T-helper 1 cell treated with Interleukin-12 subunit alpha and Interleukin-12 subunit beta and Interleukin-4 antibody, amounts not matched to agents 30 μg/mL and 1 μg/mL, for 36 hours (primary cell): ENCODE measurements at regions not wholly inside any gene's neighbourhood (a gene's known extent, or its start where the extent isn't known, plus 50 kb on each side); places are given as distances from the start of the nearest gene placed in this dataset.

Source experiments
- H3K27ac Mint-ChIP-seq: one replicate; pipeline ENCODE4 v1.8.0; 2021; ENCODE audit warnings: mild to moderate bottlenecking, mixed read lengths
- H3K27me3 Mint-ChIP-seq: one replicate; pipeline ENCODE4 v1.8.0; 2021; ENCODE audit warnings: low read depth, mixed read lengths
- H3K36me3 Mint-ChIP-seq: one replicate; pipeline ENCODE4 v1.8.0; 2021; ENCODE audit warnings: low read depth, mixed read lengths
- H3K4me1 Mint-ChIP-seq: one replicate; pipeline ENCODE4 v1.8.0; 2021; ENCODE audit warnings: low read depth, mixed read lengths
- H3K4me3 Mint-ChIP-seq: one replicate; pipeline ENCODE4 v1.8.0; 2021; ENCODE audit warnings: mild to moderate bottlenecking, moderate library complexity, mixed read lengths
- H3K9me3 Mint-ChIP-seq: one replicate; pipeline ENCODE4 v1.8.0; 2021; ENCODE audit warnings: mixed read lengths

GRCh38 chr6:66751630-66752029, 1044.6 kb upstream of the EYS start:
- Mint-ChIP-seq H3K4me1 (no peaks in the 10 kb centered on the region), H3K27ac (no peak overlapping the region), H3K4me3 (no peak overlapping the region), H3K9me3 (peaks cover 11% of the 10 kb centered on the region), H3K36me3 (no peaks in the 10 kb centered on the region), H3K27me3 (no peaks in the 10 kb centered on the region)

GRCh38 chr6:66740346-66740745, 1033.3 kb upstream of the EYS start:
- Mint-ChIP-seq H3K4me3 (no peak overlapping the region), H3K36me3 (no peaks in the 10 kb centered on the region), H3K9me3 (peaks cover 4% of the 10 kb centered on the region), H3K27me3 (no peaks in the 10 kb centered on the region), H3K4me1 (no peaks in the 10 kb centered on the region), H3K27ac (no peak overlapping the region)

- Mint-ChIP-seq H3K4me3 (no peak overlapping the region), H3K36me3 (no peaks in the 10 kb centered on the region), H3K9me3 (peaks cover 12% of the 10 kb centered on the region), H3K27ac (no peak overlapping the region), H3K4me1 (no peaks in the 10 kb centered on the region), H3K27me3 (no peaks in the 10 kb centered on the region)
These were observed 1028.3 kb upstream of the EYS start for GRCh38 chr6:66735106-66735890.

GRCh38 chr6:66731310-66731709, 1024.3 kb upstream of the EYS start:
- no peak overlapping the region for H3K4me3 Mint-ChIP-seq
- H3K9me3 Mint-ChIP-seq, result peaks cover 19% of the 10 kb centered on the region
- no peak overlapping the region for H3K27ac Mint-ChIP-seq
- no peaks in the 10 kb centered on the region for H3K36me3 Mint-ChIP-seq
- no peaks in the 10 kb centered on the region for H3K27me3 Mint-ChIP-seq
- H3K4me1 Mint-ChIP-seq, result no peaks in the 10 kb centered on the region

- Mint-ChIP-seq H3K36me3 (no peaks in the 10 kb centered on the region), H3K4me1 (no peaks in the 10 kb centered on the region), H3K27ac (no peak overlapping the region), H3K4me3 (no peak overlapping the region), H3K27me3 (no peaks in the 10 kb centered on the region), H3K9me3 (peaks cover 10% of the 10 kb centered on the region)
These were observed 1018.6 kb upstream of the EYS start for GRCh38 chr6:66725670-66726069.

- peaks cover 7% of the 10 kb centered on the region for H3K9me3 Mint-ChIP-seq
- no peaks in the 10 kb centered on the region for H3K27me3 Mint-ChIP-seq
- no peaks in the 10 kb centered on the region for H3K36me3 Mint-ChIP-seq
- H3K4me1 Mint-ChIP-seq, result no peaks in the 10 kb centered on the region
- H3K4me3 Mint-ChIP-seq, result no peak overlapping the region
- H3K27ac Mint-ChIP-seq, result no peak overlapping the region
These were observed 1010.8 kb upstream of the EYS start for GRCh38 chr6:66717801-66718200.

- Mint-ChIP-seq H3K9me3 (peaks cover 15% of the 10 kb centered on the region), H3K4me3 (no peak overlapping the region), H3K36me3 (no peaks in the 10 kb centered on the region), H3K27me3 (no peaks in the 10 kb centered on the region), H3K4me1 (no peaks in the 10 kb centered on the region), H3K27ac (no peak overlapping the region)
These were observed 992.4 kb upstream of the EYS start for GRCh38 chr6:66699385-66699784.

GRCh38 chr6:66689608-66690007, 982.6 kb upstream of the EYS start:
- H3K9me3 Mint-ChIP-seq, result peaks cover 11% of the 10 kb centered on the region
- H3K4me1 Mint-ChIP-seq, result no peaks in the 10 kb centered on the region

GRCh38 chr6:66687611-66688140, 980.6 kb upstream of the EYS start:
- no peak overlapping the region for H3K27ac Mint-ChIP-seq
- H3K4me1 Mint-ChIP-seq, result no peaks in the 10 kb centered on the region
- H3K4me3 Mint-ChIP-seq, result no peak overlapping the region
- H3K36me3 Mint-ChIP-seq, result no peaks in the 10 kb centered on the region
- H3K9me3 Mint-ChIP-seq, result peaks cover 11% of the 10 kb centered on the region
- H3K27me3 Mint-ChIP-seq, result no peaks in the 10 kb centered on the region

More at GRCh38 chr6:66689608-66690007, 982.6 kb upstream of the EYS start:
- no peak overlapping the region for H3K4me3 Mint-ChIP-seq
- H3K27ac Mint-ChIP-seq, result no peak overlapping the region
- no peaks in the 10 kb centered on the region for H3K36me3 Mint-ChIP-seq
- no peaks in the 10 kb centered on the region for H3K27me3 Mint-ChIP-seq

- Mint-ChIP-seq H3K4me3 (no peak overlapping the region), H3K27me3 (no peaks in the 10 kb centered on the region), H3K36me3 (no peaks in the 10 kb centered on the region), H3K9me3 (peaks cover 3% of the 10 kb centered on the region), H3K27ac (no peak overlapping the region), H3K4me1 (no peaks in the 10 kb centered on the region)
These were observed 968.9 kb upstream of the EYS start for GRCh38 chr6:66675906-66676305.

- H3K4me3 Mint-ChIP-seq, result no peak overlapping the region
- no peaks in the 10 kb centered on the region for H3K4me1 Mint-ChIP-seq
- H3K27ac Mint-ChIP-seq, result no peak overlapping the region
- no peaks in the 10 kb centered on the region for H3K36me3 Mint-ChIP-seq
- no peaks in the 10 kb centered on the region for H3K27me3 Mint-ChIP-seq
- H3K9me3 Mint-ChIP-seq, result peaks cover 6% of the 10 kb centered on the region
These were observed 957.1 kb upstream of the EYS start for GRCh38 chr6:66664112-66664511.

GRCh38 chr6:66662721-66663507, 955.9 kb upstream of the EYS start:
- no peak overlapping the region for H3K4me3 Mint-ChIP-seq
- peaks cover 6% of the 10 kb centered on the region for H3K9me3 Mint-ChIP-seq
- no peaks in the 10 kb centered on the region for H3K36me3 Mint-ChIP-seq
- no peaks in the 10 kb centered on the region for H3K4me1 Mint-ChIP-seq
- no peaks in the 10 kb centered on the region for H3K27me3 Mint-ChIP-seq
- no peak overlapping the region for H3K27ac Mint-ChIP-seq

- Mint-ChIP-seq H3K4me1 (no peaks in the 10 kb centered on the region), H3K27ac (no peak overlapping the region), H3K9me3 (peaks cover 6% of the 10 kb centered on the region), H3K27me3 (no peaks in the 10 kb centered on the region), H3K4me3 (no peak overlapping the region), H3K36me3 (no peaks in the 10 kb centered on the region)
These were observed 955.2 kb upstream of the EYS start for GRCh38 chr6:66662196-66662595.

- H3K4me3 Mint-ChIP-seq, result no peak overlapping the region
- H3K27me3 Mint-ChIP-seq, result no peaks in the 10 kb centered on the region
- H3K9me3 Mint-ChIP-seq, result peaks cover 27% of the 10 kb centered on the region
- H3K36me3 Mint-ChIP-seq, result peaks cover 1% of the 10 kb centered on the region
- no peaks in the 10 kb centered on the region for H3K4me1 Mint-ChIP-seq
- H3K27ac Mint-ChIP-seq, result no peak overlapping the region
These were observed 948.4 kb upstream of the EYS start for GRCh38 chr6:66655420-66655819.

GRCh38 chr6:66638518-66638917, 931.5 kb upstream of the EYS start:
- H3K36me3 Mint-ChIP-seq, result no peaks in the 10 kb centered on the region
- no peaks in the 10 kb centered on the region for H3K4me1 Mint-ChIP-seq
- peaks cover 13% of the 10 kb centered on the region for H3K9me3 Mint-ChIP-seq

More at GRCh38 chr6:66638518-66638917, 931.5 kb upstream of the EYS start:
- no peaks in the 10 kb centered on the region for H3K27me3 Mint-ChIP-seq
- no peak overlapping the region for H3K27ac Mint-ChIP-seq
- no peak overlapping the region for H3K4me3 Mint-ChIP-seq
